ENCODE measurements at regions not wholly inside any gene's neighbourhood (a gene's known extent, or its start where the extent isn't known, plus 50 kb on each side); places are given as distances from the start of the nearest gene placed in this dataset.

GRCh38 chr9:73219985-73220626, 68.4 kb downstream of the ANXA1 start:
- TF ChIP-seq CTCF (IDR thresholded peaks at IDR 0.05), result no peak
- TF ChIP-seq EZH2phosphoT487 (IDR thresholded peaks at IDR 0.05), result no peak
- TF ChIP-seq EZH2 (IDR thresholded peaks at IDR 0.05), result no peak
